Astrocyte (in vitro differentiated cells and primary cell): ENCODE measurements at regions not wholly inside any gene's neighbourhood (a gene's known extent, or its start where the extent isn't known, plus 50 kb on each side); places are given as distances from the start of the nearest gene placed in this dataset.

Source experiments
- DNase-seq: peaks from one replicate; pipeline ENCODE4 v3.0.0-alpha.2; 2010; ENCODE audit warnings: low read depth
- FAIRE-seq: peaks from 2 replicates; lab custom pipeline; 2011; peaks lifted over from hg19 to GRCh38; lab: Jason Lieb, UNC
- H2AFZ ChIP-seq: 2 replicates; pipeline ENCODE4 v1.6.0; 2012; ENCODE audit warnings: low read depth, low read length, inconsistent platforms
- H3K27ac ChIP-seq: 2 replicates; pipeline ENCODE4 v1.5.1; 2011; ENCODE audit warnings: low read depth, low read length, inconsistent platforms
- H3K27me3 ChIP-seq: 2 replicates; pipeline ENCODE4 v1.6.0; 2011; ENCODE audit warnings: low read length, inconsistent platforms; ENCODE audit not compliant: insufficient read depth
- H3K36me3 ChIP-seq: 2 replicates; pipeline ENCODE4 v1.5.1; 2011; ENCODE audit warnings: low read length, inconsistent platforms; ENCODE audit not compliant: insufficient read depth
- H3K4me1 ChIP-seq: 2 replicates; pipeline ENCODE4 v1.5.1; 2011; ENCODE audit warnings: low read length, inconsistent platforms; ENCODE audit not compliant: insufficient read depth
- H3K4me2 ChIP-seq: 2 replicates; pipeline ENCODE4 v1.6.0; 2012; ENCODE audit warnings: low read length, inconsistent platforms
- H3K4me3 ChIP-seq: 2 replicates; pipeline ENCODE4 v1.5.1; 2011; ENCODE audit warnings: low read depth, mild to moderate bottlenecking, low read length, inconsistent platforms; ENCODE audit not compliant: insufficient read depth
- H3K79me2 ChIP-seq: 2 replicates; pipeline ENCODE4 v1.6.0; 2012; ENCODE audit warnings: mild to moderate bottlenecking, low read length, inconsistent platforms; ENCODE audit not compliant: insufficient read depth
- H3K9ac ChIP-seq: 2 replicates; pipeline ENCODE4 v1.6.0; 2012; ENCODE audit warnings: mild to moderate bottlenecking, low read length, inconsistent platforms
- H3K9me3 ChIP-seq: 2 replicates; pipeline ENCODE4 v1.5.1; 2012; ENCODE audit warnings: low read depth, mild to moderate bottlenecking, low read length, inconsistent platforms; ENCODE audit not compliant: insufficient read depth
- H4K20me1 ChIP-seq: 2 replicates; pipeline ENCODE4 v1.6.0; 2012; ENCODE audit warnings: low read length, inconsistent platforms; ENCODE audit not compliant: insufficient read depth
- H3K27ac Mint-ChIP-seq: one replicate; pipeline ENCODE4 v1.8.0; 2021; ENCODE audit warnings: mild to moderate bottlenecking, mixed read lengths; ENCODE audit not compliant: unreplicated experiment
- H3K27me3 Mint-ChIP-seq: one replicate; pipeline ENCODE4 v1.8.0; 2021; ENCODE audit warnings: low read depth, mixed read lengths; ENCODE audit not compliant: unreplicated experiment
- H3K36me3 Mint-ChIP-seq: one replicate; pipeline ENCODE4 v1.8.0; 2021; ENCODE audit warnings: low read depth, mixed read lengths; ENCODE audit not compliant: unreplicated experiment
- H3K4me1 Mint-ChIP-seq: one replicate; pipeline ENCODE4 v1.8.0; 2021; ENCODE audit warnings: low read depth, mixed read lengths; ENCODE audit not compliant: unreplicated experiment
- H3K4me3 Mint-ChIP-seq: one replicate; pipeline ENCODE4 v1.8.0; 2021; ENCODE audit warnings: mild to moderate bottlenecking, moderate library complexity, mixed read lengths; ENCODE audit not compliant: unreplicated experiment
- H3K9me3 Mint-ChIP-seq: one replicate; pipeline ENCODE4 v1.8.0; 2021; ENCODE audit warnings: mild to moderate bottlenecking, mixed read lengths; ENCODE audit not compliant: unreplicated experiment
- CTCF ChIP-seq: IDR thresholded peaks from 2 replicates; pipeline ENCODE4 v1.5.1; 2011; ENCODE audit warnings: low read depth, mild to moderate bottlenecking, inconsistent platforms, low read length, moderate library complexity; ENCODE audit not compliant: insufficient read depth
- EZH2 ChIP-seq: IDR thresholded peaks from 2 replicates; pipeline ENCODE4 v1.6.1; 2012; ENCODE audit warnings: mild to moderate bottlenecking, low read length, inconsistent platforms; ENCODE audit not compliant: insufficient read depth

DNA sequence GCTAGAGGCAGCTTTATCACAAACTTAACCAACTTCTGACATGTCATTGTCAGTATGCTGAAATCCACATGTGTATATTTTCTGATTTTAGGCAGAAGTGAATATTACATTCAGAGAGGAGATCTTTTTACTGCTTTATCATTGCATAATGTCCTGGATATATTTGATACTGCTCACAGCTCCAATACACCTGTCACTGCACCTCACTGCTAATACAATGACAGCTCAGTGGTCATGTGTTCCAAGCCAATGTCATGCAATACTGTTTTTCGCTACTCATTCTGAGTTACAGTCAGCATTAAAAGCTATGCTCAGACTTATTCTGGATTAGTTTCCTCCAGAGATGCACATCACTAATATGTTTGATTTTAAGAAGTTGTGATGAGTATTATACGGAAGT, 1604.6 kb downstream of the HACE1 start:
- H3K4me3 Mint-ChIP-seq, result no peak overlapping the region
- Histone ChIP-seq H3K9me3 (no peaks in the 10 kb centered on the region), H4K20me1 (no peaks in the 10 kb centered on the region), H3K9ac (no peak overlapping the region), H2AFZ (no peak overlapping the region), H3K27me3 (no peaks in the 10 kb centered on the region), H3K4me1 (no peaks in the 10 kb centered on the region), H3K36me3 (no peaks in the 10 kb centered on the region), H3K4me3 (no peak overlapping the region), H3K79me2 (no peaks in the 10 kb centered on the region), H3K4me2 (no peak overlapping the region), H3K27ac (no peak overlapping the region)
- H3K9me3 Mint-ChIP-seq, result peaks cover 2% of the 10 kb centered on the region
- TF ChIP-seq EZH2, result no peak
- TF ChIP-seq CTCF, result no peak
- no peak overlapping the region for H3K27ac Mint-ChIP-seq
- H3K36me3 Mint-ChIP-seq, result no peaks in the 10 kb centered on the region
- DNase-seq (no peak), FAIRE-seq (no peak)
- H3K27me3 Mint-ChIP-seq, result no peaks in the 10 kb centered on the region
- no peaks in the 10 kb centered on the region for H3K4me1 Mint-ChIP-seq

GRCh38 chr6:103236923-103237322, 1622.8 kb downstream of the HACE1 start:
- FAIRE-seq (no peak), DNase-seq (no peak)
- Histone ChIP-seq H3K27me3 (no peaks in the 10 kb centered on the region), H3K9ac (no peak overlapping the region), H3K4me1 (no peaks in the 10 kb centered on the region), H3K79me2 (no peaks in the 10 kb centered on the region), H3K4me2 (no peak overlapping the region), H4K20me1 (no peaks in the 10 kb centered on the region), H3K4me3 (no peak overlapping the region), H2AFZ (no peak overlapping the region), H3K27ac (no peak overlapping the region), H3K9me3 (no peaks in the 10 kb centered on the region), H3K36me3 (no peaks in the 10 kb centered on the region)
- Mint-ChIP-seq H3K9me3 (no peaks in the 10 kb centered on the region), H3K36me3 (no peaks in the 10 kb centered on the region), H3K27ac (no peak overlapping the region), H3K4me1 (no peaks in the 10 kb centered on the region), H3K27me3 (no peaks in the 10 kb centered on the region), H3K4me3 (no peak overlapping the region)
- TF ChIP-seq EZH2, result no peak
- no peak for TF ChIP-seq CTCF

DNA sequence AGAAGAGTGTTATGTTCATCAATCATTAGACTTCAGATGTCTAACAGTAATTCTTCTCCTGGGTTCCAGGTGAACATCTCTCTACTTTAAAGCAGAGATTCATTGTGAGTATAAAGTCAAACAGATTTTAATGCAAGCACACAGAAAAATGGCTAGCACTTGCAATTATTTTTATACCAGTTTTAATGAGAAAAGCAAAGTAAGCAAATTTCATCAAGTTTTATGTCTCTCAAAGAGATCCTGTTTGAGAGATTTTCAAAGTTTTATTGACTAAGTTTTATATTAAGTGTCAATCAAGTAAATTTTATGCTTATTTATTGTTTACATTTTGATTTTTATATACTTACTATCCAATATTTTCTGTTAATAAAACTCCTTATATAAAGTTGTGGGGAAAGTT, 1628.5 kb downstream of the HACE1 start:
- no peak overlapping the region for H3K9ac ChIP-seq
- Mint-ChIP-seq H3K27ac (no peak overlapping the region), H3K9me3 (peaks cover 16% of the 10 kb centered on the region), H3K4me1 (no peaks in the 10 kb centered on the region), H3K36me3 (no peaks in the 10 kb centered on the region), H3K4me3 (no peak overlapping the region), H3K27me3 (no peaks in the 10 kb centered on the region)
- no peak overlapping the region for H2AFZ ChIP-seq
- TF ChIP-seq EZH2 (no peak), CTCF (no peak)
- H3K9me3 ChIP-seq, result peaks cover 2% of the 10 kb centered on the region
- no peaks in the 10 kb centered on the region for H3K27me3 ChIP-seq
- DNase-seq (no peak), FAIRE-seq (no peak)
- no peak overlapping the region for H3K27ac ChIP-seq
- no peak overlapping the region for H3K4me2 ChIP-seq
- H3K4me1 ChIP-seq, result no peaks in the 10 kb centered on the region
- no peaks in the 10 kb centered on the region for H3K79me2 ChIP-seq
- no peak overlapping the region for H3K4me3 ChIP-seq
- no peaks in the 10 kb centered on the region for H4K20me1 ChIP-seq
- no peaks in the 10 kb centered on the region for H3K36me3 ChIP-seq
